ENCODE measurements at regions not wholly inside any gene's neighbourhood (a gene's known extent, or its start where the extent isn't known, plus 50 kb on each side); places are given as distances from the start of the nearest gene placed in this dataset.

DNA sequence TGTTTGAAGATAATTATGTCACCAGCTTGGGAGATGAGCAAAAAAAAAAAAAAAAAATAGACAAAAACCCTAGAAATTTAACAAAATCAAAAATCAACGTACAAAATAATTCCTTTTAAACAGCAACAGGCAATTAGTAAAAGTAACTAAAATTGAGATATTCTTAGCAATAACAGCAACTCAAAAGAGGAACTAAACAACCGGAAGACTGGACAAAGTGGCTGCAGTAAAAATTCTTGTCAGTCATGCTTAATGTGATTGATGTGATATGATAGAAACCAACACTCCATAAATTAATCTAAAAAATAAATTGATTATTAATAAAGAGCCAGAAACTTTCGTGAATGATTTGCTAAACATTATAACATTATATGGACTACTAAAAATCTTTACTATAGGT, 1534.6 kb upstream of the AGA start:
- TF ChIP-seq EZH2 (IDR thresholded peaks at IDR 0.05) (no peak), POLR2AphosphoS5 (IDR thresholded peaks at IDR 0.05; ENCODE audit: borderline replicate concordance, low read depth, low read length) (no peak)
